ENCODE measurements at regions not wholly inside any gene's neighbourhood (a gene's known extent, or its start where the extent isn't known, plus 50 kb on each side); places are given as distances from the start of the nearest gene placed in this dataset.
A peak's percentile ranks its signal among the peaks of the same experiment; 100 is the strongest.
"Not testable (repeated sequence)": the region's sequence is repeated elsewhere in the genome, so short reads cannot be mapped to it uniquely, and the experiment has no call there.

GRCh38 chr1:125087691-125088090, 3902.9 kb downstream of the SRGAP2C start:
- no peaks in the 10 kb centered on the region for H3K4me1 ChIP-seq
- no TSS peak for BruUV-seq (replicated peaks)
- intact Hi-C loops (cut with micrococcal nuclease; ENCODE audit: unreplicated experiment), result no loop called here
- peaks cover 13% of the 10 kb centered on the region for H3K36me3 Mint-ChIP-seq (ENCODE audit: insufficient read depth, unreplicated experiment)
- H3K27me3 ChIP-seq (replicated peaks; ENCODE audit: control insufficient read depth, insufficient read depth, low read length), result no peaks in the 10 kb centered on the region
- no peaks in the 10 kb centered on the region for H3K4me1 Mint-ChIP-seq (ENCODE audit: low read depth, unreplicated experiment)
- peaks cover 40% of the 10 kb centered on the region for H3K9me3 Mint-ChIP-seq (ENCODE audit: unreplicated experiment)
- H3K27me3 Mint-ChIP-seq (ENCODE audit: insufficient read depth, unreplicated experiment), result no peaks in the 10 kb centered on the region
- H3K9me3 ChIP-seq, result 0 out of 2 replicates have a peak, but pooled peaks cover 3% of the 10 kb centered on the region
- no peak for TF ChIP-seq CTCF (IDR thresholded peaks at IDR 0.05; ENCODE audit: insufficient read depth in 1 of 2, low read depth in 1 of 2, low read length in 1 of 2, severe bottlenecking in 1 of 2, unreplicated experiment in 1 of 2)
- ChIA-PET CTCF (no interaction called here), POLR2A (no interaction called here)
- no peak overlapping the region for H3K27ac Mint-ChIP-seq (ENCODE audit: unreplicated experiment)
- H3K4me3 ChIP-seq (ENCODE audit: low read depth, low read length), result no peak overlapping the region
- no peak overlapping the region for H3K4me3 Mint-ChIP-seq (ENCODE audit: unreplicated experiment)
- no peaks in the 10 kb centered on the region for H3K36me3 ChIP-seq (ENCODE audit: control insufficient read depth, insufficient read depth, low read length)
- DNase-seq, result no peak

GRCh38 chr1:125118147-125118993, 3933.6 kb downstream of the SRGAP2C start:
- no peak for DNase-seq
- Histone ChIP-seq H3K27me3 (replicated peaks; ENCODE audit: control insufficient read depth, insufficient read depth, low read length) (no peaks in the 10 kb centered on the region), H3K4me3 (ENCODE audit: low read depth, low read length) (no peak overlapping the region), H3K4me1 (no peaks in the 10 kb centered on the region), H3K9me3 (no peaks in the 10 kb centered on the region), H3K36me3 (ENCODE audit: control insufficient read depth, insufficient read depth, low read length) (no peaks in the 10 kb centered on the region)
- Mint-ChIP-seq H3K9me3 (ENCODE audit: unreplicated experiment) (peaks cover 14% of the 10 kb centered on the region), H3K4me3 (ENCODE audit: unreplicated experiment) (no peak overlapping the region), H3K36me3 (ENCODE audit: insufficient read depth, unreplicated experiment) (peaks cover 10% of the 10 kb centered on the region), H3K27me3 (ENCODE audit: insufficient read depth, unreplicated experiment) (no peaks in the 10 kb centered on the region), H3K27ac (ENCODE audit: unreplicated experiment) (no peak overlapping the region), H3K4me1 (ENCODE audit: low read depth, unreplicated experiment) (no peaks in the 10 kb centered on the region)
- BruUV-seq (replicated peaks), result no TSS peak
- POLR2A ChIA-PET, result no interaction called here
- TF ChIP-seq CTCF (IDR thresholded peaks at IDR 0.05; ENCODE audit: insufficient read depth in 1 of 2, low read depth in 1 of 2, low read length in 1 of 2, severe bottlenecking in 1 of 2, unreplicated experiment in 1 of 2), result no peak
- intact Hi-C loops (cut with micrococcal nuclease; ENCODE audit: unreplicated experiment), result no loop called here
- CTCF ChIA-PET, result no interaction called here

- no TSS peak for BruUV-seq (replicated peaks)
- no peak overlapping the region for H3K4me3 Mint-ChIP-seq (ENCODE audit: unreplicated experiment)
- ChIA-PET POLR2A (no interaction called here), CTCF (no interaction called here)
- no peak for DNase-seq
- H3K27ac Mint-ChIP-seq (ENCODE audit: unreplicated experiment), result no peak overlapping the region
- TF ChIP-seq CTCF (IDR thresholded peaks at IDR 0.05; ENCODE audit: insufficient read depth in 1 of 2, low read depth in 1 of 2, low read length in 1 of 2, severe bottlenecking in 1 of 2, unreplicated experiment in 1 of 2), result no peak
- no peaks in the 10 kb centered on the region for H3K27me3 ChIP-seq (replicated peaks; ENCODE audit: control insufficient read depth, insufficient read depth, low read length)
- intact Hi-C loops (cut with micrococcal nuclease; ENCODE audit: unreplicated experiment), result no loop called here
- H3K9me3 Mint-ChIP-seq (ENCODE audit: unreplicated experiment), result peaks cover 19% of the 10 kb centered on the region
- H3K36me3 Mint-ChIP-seq (ENCODE audit: insufficient read depth, unreplicated experiment), result peaks cover 10% of the 10 kb centered on the region
- H3K36me3 ChIP-seq (ENCODE audit: control insufficient read depth, insufficient read depth, low read length), result no peaks in the 10 kb centered on the region
- no peaks in the 10 kb centered on the region for H3K4me1 Mint-ChIP-seq (ENCODE audit: low read depth, unreplicated experiment)
- no peaks in the 10 kb centered on the region for H3K27me3 Mint-ChIP-seq (ENCODE audit: insufficient read depth, unreplicated experiment)
- no peaks in the 10 kb centered on the region for H3K4me1 ChIP-seq
- H3K9me3 ChIP-seq, result no peaks in the 10 kb centered on the region
- no peak overlapping the region for H3K4me3 ChIP-seq (ENCODE audit: low read depth, low read length)
These were observed 3934.3 kb downstream of the SRGAP2C start for GRCh38 chr1:125119024-125119441.

GRCh38 chr1:125119566-125120205, 3934.9 kb downstream of the SRGAP2C start:
- H3K36me3 Mint-ChIP-seq (ENCODE audit: insufficient read depth, unreplicated experiment), result peaks cover 10% of the 10 kb centered on the region
- H3K36me3 ChIP-seq (ENCODE audit: control insufficient read depth, insufficient read depth, low read length); BruUV-seq (replicated peaks); H3K4me3 Mint-ChIP-seq (ENCODE audit: unreplicated experiment); H3K4me1 Mint-ChIP-seq (ENCODE audit: low read depth, unreplicated experiment); H3K4me3 ChIP-seq (ENCODE audit: low read depth, low read length); H3K27me3 Mint-ChIP-seq (ENCODE audit: insufficient read depth, unreplicated experiment); DNase-seq; H3K4me1 ChIP-seq; H3K9me3 ChIP-seq; CTCF ChIA-PET; H3K27ac Mint-ChIP-seq (ENCODE audit: unreplicated experiment); POLR2A ChIA-PET; H3K27me3 ChIP-seq (replicated peaks; ENCODE audit: control insufficient read depth, insufficient read depth, low read length); intact Hi-C loops (cut with micrococcal nuclease; ENCODE audit: unreplicated experiment): not testable (repeated sequence)
- peaks cover 25% of the 10 kb centered on the region for H3K9me3 Mint-ChIP-seq (ENCODE audit: unreplicated experiment)

GRCh38 chr1:125122579-125122978, 3937.8 kb downstream of the SRGAP2C start:
- BruUV-seq (replicated peaks); H3K4me1 Mint-ChIP-seq (ENCODE audit: low read depth, unreplicated experiment); H3K4me3 ChIP-seq (ENCODE audit: low read depth, low read length); H3K4me1 ChIP-seq; H3K9me3 ChIP-seq; intact Hi-C loops (cut with micrococcal nuclease; ENCODE audit: unreplicated experiment); CTCF ChIA-PET; POLR2A ChIA-PET; H3K4me3 Mint-ChIP-seq (ENCODE audit: unreplicated experiment); H3K27me3 Mint-ChIP-seq (ENCODE audit: insufficient read depth, unreplicated experiment); DNase-seq; H3K27me3 ChIP-seq (replicated peaks; ENCODE audit: control insufficient read depth, insufficient read depth, low read length); H3K36me3 ChIP-seq (ENCODE audit: control insufficient read depth, insufficient read depth, low read length): not testable (repeated sequence)
- Mint-ChIP-seq H3K36me3 (ENCODE audit: insufficient read depth, unreplicated experiment) (peaks cover 10% of the 10 kb centered on the region), H3K9me3 (ENCODE audit: unreplicated experiment) (peaks cover 42% of the 10 kb centered on the region), H3K27ac (ENCODE audit: unreplicated experiment) (peak overlapping the region; percentile 43)

Data from Caco-2 (cell line).